ENCODE measurements at regions not wholly inside any gene's neighbourhood (a gene's known extent, or its start where the extent isn't known, plus 50 kb on each side); places are given as distances from the start of the nearest gene placed in this dataset.
"Not testable (repeated sequence)": the region's sequence is repeated elsewhere in the genome, so short reads cannot be mapped to it uniquely, and the experiment has no call there.

DNA sequence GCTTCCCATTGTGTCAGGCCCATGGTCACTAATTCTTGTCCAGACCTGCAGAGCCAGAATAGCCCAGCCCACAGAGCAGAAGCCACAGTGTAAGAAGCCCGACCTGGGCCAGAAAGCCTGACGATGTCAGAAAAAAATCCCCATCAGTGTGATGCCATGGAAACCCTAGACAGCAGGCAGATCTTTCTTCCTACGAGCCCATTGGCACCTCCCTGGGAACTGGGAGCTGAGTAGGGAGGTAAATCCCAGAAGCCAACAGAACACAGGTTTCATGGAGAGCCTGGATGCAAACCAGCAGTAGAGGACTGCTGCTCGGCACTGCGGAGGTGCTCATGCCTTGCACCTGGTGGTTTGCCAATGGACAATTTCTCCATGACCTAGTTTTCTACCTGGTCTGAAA, 82.2 kb upstream of the SLC22A16 start:
- DNase-seq = no peak

DNA sequence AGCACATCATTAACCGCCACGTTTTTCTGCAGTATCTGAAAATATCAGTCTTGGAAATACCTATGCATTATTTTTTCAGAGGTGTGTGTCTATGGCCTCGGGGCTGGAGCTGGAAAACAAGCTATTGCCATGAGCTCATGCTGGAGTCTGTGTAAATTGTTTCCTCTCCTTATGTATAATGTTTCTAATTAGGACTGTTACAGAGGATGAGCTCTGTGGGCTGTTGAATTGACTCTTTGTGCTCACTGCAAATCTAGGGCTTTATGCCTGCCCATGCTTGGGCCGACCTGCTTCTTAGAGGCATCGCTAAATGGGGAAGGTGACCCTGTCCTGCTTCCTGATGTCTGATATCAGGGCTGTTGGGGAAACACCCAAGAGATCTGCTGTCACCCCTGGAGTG, 80.8 kb upstream of the SLC22A16 start:
- no peak for DNase-seq

DNA sequence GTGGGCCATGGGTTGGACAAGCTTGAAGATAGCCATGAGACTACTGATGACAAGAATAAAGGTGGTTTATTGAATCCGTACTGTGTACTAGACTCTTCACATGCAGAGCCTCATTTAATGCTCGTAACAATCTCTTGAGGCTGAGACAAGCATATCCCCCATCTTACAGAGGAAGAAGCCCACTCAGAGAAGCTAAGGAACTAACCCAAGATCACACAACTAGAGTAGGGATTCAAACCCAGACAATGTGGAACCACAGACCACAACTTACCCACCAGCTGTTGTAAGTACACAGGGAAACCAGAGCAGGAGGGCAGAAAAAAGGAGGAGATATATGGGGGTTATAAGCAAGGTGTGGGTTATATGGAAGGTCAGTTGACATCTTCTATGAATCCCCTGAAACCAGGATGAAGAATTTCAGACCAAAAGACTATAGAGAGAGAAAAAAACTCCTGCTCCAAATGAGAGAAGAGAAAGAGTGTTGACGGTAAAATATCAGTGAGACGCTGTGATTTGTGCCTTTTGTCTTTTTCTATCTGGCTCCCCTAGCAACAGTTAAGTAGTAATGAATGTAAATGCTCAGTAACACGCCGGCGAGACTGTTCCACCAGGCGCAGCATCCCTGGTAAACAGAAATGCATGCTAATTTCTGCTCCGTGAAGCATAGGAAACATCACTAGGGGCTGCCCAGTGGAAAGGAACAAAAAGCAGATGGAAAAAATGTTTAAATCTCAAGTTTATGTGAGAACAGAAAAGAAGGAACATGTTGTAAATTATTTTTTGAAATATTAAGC, 80.1 kb upstream of the SLC22A16 start:
- no peak for DNase-seq

DNA sequence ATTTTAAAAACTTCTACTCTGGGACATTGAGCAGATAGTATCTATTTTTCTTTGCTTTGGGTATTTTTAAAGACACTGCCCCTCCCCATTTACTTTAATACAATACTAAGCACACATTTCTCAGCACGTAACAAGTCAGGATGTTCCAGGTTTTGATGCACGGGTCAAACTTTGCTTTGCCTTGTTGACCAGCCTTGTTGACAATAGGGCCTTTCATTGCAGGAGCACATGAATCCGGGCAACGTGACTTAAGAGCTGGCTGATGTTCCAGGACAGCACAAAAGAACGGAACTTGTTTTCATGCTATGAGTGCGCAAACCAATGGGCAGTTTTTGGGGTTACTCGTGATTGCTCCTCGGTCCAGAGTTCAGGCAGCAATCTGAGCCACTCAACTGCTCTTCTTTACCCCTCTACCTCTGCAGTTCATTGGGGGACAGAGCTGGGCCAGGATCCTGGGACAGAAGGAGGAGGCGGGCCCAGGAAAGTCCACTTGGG, 78.6 kb upstream of the SLC22A16 start:
- DNase-seq = no peak

DNA sequence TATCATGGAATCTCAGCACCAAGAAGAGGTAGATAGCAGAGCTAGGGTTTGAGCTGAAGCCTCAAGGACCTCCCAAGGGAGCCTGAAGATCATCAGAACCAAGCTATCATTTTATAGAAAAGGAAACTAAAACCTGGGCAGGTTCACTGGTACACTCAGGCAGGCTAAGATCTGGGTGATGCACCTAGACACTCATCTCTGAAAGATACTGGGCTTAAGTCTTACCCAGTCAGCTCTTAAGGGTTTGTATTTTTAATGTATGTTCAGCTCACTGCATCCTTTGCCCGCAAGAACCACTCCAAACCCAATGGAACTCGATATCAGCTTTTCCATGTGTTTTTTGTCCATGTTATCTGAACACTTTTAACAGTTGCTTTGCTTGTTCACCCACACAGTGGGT, 78.0 kb upstream of the SLC22A16 start:
- DNase-seq = no peak

DNA sequence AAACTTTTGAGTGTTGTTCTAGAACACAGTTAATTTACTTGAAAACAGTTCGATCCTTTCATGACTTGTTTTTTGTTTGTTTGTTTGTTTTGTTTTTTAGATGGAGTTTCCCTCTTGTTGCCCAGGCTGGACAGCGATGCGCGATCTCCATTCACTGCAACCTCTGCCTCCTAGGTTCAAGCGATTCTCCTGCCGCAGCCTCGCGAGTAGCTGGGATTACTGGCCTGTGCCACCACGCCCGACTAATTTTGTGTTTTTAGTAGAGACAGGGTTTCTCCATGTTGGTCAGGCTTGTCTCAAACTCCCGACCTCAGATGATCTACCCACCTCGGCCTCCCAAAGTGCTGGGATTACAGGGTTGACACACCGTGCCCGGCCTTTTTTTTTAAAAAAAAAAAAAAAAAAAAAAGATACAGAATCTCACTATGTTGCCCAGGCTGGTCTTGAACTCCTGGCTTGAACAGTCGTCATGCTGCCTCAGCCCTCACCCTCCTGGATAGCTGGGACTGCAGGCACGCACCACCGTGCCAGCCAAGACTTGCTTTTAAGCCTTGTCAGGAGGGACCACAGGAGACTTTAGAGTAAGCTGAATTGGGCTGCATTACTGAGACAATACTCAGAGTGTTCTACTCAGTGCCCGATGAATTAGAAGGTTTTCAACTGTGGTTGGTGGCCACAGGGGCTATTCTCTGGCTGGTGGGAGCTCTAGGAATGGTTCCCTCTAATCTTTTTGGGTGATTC, 76.7 kb upstream of the SLC22A16 start:
- no peak for DNase-seq

DNA sequence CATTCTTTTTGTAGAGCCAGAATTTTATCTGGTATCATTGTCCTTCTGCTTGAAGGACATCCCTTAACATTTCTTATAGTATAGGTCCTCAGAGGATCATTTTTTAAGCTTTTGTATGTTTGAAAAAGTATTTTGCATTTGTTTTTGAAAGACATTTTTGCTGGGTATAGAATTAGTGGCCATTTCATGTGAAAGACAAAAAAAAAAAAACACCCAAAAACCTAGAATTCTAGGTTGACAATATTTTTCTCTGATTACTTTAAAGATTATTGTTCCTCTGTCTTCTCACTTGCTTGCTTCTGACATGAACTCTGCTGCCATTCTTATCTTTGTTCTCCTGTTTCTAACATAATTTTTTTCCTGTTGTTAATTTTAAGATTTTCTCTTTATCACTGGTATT, 75.7 kb upstream of the SLC22A16 start:
- DNase-seq = no peak

DNA sequence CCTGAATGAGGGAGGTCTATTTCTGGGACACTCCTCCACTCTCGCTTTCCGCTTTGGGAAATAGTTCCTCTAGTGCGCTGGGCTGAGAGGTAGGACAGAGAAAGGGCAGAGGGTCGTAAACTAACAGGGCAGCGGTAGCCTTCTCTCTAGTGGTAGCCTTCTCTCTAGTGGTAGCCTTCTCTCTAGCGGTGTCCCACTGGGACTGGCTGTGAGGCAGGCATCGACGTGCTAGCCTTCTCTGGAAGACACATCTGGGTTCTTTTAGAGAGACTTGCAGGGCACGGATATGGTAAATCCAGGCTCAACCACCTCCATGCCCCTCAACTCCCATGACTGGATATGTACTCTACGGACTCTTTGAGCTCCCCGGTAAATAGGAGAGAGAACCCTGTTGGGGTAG, 74.7 kb upstream of the SLC22A16 start:
- DNase-seq = no peak

DNA sequence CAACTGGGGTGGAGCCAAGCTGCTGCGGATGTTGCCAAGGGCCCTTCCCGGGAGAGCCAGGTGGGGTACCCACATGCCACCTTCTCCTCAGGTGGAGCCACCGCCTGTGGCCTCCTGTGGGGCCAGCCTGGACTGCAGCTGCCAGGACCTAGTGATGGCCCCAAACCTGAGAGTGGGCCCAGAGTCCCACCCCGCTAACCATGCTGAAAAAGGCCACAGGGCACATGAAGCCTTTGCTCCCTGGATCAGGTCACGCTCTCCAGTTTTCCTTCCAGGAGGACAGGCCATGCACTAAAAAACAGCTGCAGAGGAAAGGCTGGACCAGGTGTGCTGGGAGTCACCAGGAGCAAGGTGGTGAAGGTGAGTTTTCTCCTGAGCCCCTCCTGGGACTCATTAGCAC, 73.9 kb upstream of the SLC22A16 start:
- DNase-seq = no peak

DNA sequence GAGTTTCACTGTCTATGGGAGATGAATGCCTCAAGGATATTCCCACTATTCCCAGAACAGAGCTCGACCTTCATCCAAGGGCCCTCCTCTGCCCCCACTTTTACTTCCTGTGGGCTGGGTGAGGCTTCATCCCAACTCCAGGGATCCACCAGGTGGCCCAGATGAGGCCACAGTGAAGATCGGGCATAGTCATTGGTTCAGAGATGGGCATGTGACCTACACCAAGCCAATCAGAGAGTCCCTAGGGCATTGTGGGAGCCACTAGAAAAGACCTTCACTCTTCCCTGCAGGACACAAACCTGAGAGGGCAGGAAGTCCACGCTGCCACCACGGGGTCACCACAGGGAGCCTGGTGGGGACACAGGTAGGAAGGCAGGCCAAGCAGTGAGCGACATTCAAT, 72.9 kb upstream of the SLC22A16 start:
- DNase-seq = no peak

DNA sequence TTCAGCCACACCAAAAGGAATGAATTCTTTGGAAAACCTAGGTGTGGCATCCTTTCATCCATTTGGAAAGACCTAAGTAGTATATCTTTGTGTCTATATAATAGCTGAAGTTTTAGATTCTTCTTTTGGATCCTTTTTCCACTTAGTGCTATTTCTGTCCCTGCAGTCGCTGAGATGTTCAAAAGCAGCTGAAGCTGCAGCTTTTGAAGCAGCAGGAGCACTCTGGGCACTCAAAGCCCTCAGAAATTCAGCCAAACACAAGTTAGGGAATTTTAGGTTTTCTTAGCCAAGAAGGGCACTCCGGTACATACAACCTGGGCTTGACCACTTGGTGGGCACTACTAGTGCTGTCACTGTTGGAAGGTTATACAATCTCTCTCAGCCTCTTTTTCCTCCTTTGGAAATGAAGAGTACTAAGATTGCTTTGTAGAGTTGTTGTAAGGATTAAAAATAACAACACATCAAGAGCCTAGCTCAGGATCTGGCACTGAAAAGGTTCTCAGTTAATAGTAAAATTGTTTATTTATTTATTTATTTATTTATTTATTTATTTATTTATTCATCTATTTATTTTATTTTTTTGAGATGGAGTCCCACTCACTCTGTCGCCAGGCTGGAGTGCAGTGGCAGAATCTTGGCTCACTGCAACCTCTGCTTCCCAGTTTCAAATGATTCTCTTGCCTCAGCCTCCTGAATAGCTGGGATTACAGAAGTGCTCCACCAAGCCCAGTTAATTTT, 71.9 kb upstream of the SLC22A16 start:
- no peak for DNase-seq

DNA sequence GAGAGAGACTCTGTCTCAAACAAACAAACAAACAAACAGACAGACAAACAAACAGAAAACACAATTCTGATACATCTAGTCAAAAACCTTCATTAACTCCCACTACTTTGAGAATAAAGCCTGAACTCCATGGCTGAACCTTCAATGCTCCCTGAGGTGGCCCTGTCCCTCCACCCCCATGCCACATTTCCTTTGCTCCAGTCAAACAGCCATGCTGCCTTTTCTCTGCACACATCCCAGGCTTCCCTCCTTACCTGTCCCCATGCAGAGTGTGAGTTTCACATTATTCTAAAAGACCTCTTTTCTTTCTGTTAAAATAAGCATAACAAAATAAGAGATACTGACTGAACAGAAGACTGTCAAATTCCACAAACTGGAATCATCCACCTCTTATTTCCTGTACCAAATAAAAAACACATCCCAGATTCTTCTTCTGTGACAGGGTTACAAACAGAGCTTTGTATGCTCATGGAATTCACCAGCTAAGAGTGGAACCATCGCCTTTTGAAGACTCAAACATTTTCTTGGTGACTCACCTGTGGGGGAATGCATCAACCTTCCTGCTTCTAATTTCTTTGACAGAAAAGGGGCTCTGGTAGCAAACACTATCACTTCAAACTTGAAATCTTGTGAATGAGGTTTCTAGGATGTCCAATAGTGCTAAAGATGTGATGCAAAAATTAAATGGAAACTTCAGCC, 71.0 kb upstream of the SLC22A16 start:
- no peak for DNase-seq

DNA sequence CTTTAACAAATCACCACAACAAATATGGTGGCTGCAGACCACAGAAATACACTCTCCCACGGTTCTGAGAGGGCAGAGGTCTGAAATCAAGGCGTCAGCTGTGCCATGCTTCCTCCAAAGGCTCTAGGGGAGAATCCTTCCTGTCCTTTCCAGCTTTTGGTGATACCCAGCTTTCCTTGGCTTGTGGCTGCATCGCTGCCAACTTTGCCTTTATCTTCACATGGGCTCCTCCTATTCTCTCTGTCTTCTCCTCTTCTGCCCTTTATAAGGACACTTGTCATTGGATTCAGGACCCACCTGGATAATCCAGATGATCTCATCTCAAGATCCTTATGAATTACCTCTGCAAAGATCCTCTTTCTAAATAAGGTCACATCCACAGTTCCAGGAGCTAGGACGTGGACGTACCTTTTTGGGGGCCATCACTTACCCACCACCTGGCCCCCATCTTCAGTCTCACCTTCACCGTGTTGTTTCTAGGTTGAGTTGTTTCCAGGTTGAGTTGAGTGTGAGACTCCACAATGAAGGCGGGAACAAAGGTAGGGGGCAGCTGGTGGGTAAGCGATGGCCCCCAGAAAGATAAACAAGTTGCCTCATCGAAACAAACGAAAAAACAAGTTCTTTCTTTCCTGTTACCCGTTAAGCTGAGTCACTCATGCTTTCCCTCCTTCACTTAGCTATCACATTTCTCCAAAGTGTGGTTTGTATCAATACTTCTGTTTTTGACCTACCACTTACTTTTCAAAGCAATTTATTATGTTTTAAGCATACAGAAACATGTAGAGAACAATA, 68.9 kb upstream of the SLC22A16 start:
- DNase-seq = no peak

DNA sequence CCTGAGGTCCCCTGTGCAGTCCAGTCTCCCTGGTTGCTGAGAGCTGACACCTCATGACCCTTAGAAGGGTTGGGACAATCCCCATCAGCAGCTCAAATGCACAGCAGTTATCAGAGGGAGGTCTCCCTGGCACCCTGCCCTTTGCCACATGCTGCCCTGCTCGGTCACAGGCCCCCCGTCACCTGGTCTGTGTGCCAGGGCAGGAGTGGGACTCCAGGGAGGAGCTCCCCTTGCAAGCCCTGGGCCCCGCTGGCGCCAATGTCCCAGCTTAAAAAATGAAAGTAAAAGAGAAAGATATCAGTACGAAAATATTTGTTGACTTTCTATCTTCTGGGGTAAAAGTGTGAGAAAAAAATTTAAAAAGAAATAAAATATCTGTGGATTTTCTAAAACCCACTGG, 68.1 kb upstream of the SLC22A16 start:
- DNase-seq = no peak

DNA sequence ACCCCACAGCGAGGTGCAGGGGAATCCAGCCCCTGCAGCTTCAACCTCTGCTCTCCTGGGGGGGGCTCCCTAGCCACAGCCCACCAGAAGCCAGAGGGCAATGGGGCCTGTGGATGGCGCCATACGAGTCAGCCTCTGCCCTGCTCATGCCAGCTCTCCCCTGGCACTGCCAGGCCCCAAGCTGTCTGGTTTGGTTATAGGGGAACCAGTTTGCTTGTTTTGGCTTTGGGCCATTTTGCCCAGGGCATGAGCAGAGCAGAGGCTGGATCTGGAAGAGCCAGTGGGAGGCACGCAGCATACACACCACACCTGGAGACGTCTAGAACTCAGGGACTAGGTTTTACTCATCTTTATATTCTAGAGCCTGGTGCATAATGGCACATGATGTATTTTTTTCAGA, 66.7 kb upstream of the SLC22A16 start:
- DNase-seq = no peak

DNA sequence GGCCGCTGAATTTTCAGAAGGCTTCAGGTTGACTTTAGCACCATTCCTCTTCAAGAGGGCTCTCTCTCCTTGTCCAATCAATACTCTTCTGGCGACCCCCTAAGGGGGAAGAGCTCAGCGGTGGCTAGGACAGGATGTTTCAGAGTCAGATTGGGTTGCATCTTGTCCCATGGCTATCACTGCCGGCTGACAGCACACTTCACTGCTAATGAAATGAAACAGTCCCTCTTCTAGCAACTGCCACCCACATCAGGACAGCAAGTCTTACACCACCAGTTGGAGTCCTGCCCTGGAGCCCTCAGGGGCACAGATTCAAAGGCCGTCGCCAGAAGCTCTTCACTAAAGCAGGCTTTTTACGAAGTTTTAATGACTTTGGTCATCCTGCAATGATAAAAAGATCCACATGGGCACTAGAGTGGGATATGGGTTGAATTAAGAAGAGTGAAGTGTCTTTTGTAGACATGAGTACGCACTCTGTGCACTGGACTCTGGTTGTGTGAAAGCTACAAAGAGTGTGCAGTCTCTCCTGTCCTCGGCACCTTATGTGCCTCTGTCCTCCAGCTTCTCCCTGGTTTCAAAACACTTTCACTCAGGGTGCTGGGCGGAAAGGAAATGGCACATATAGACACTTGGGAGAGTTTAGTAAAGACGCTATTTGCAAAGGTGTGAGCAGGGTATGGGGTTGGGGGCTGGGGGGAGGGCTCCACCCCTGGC, 66.1 kb upstream of the SLC22A16 start:
- no peak for DNase-seq

DNA sequence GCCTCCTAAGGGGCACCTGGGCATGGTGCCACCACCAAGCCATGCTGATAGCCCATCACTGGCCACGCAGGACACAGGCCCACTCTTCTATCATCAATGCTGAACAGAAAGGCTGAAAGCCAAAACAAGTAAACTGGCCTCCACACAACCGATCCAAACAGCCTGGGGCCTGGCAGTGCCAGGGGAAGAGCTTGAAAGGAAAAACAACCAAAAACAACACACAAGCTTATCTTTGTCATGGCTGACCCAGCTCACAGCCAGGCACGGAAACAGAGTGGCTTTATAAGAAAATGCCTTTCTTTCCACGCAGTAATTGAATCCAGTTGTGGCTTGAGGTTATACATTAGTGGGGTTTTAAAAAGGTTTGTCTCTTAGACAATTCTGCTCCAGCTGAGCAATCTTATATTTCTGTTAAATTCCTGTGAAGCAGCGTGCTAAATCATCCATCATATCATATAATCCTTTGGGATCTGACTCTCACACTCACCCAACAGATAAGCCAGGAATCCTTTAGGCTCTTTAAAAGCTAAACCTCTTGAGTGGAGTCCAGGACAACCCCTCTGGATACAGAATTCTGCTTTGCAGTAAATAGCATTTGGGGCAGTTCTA, 65.4 kb upstream of the SLC22A16 start:
- DNase-seq = no peak

DNA sequence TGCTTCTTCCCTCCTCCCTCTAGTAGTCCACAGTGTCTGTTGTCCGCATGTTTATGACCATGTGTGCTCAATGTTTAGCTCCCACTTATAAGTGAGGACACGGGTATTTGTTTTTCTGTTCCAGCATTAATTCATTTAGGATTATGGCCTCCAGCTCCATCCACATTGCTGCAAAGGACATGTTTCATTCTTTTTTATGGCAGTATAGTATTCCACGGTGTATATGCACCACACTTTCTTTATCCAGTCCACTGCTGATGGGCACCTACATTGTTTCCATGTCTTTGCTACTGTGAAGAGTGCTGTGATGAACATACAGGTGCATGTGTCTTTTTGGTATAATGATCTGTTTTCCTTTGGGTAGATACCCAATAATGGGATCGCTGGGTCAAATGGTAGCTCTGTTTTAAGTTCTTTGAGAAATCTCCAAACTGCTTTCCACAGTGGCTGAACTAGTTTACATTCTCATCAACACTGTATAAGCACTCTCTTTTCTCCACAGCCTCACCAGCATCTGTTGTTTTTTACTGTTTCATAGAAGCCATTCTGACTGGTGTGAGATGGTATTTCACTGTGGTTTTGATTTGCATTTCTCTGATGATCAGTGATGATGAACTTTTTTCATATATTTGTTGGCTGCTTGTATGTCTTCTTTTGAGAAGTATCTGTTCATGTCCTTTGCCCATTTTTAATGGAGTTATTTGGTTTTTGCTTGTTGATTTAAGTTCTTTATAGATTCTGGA, 63.0 kb upstream of the SLC22A16 start:
- not testable (repeated sequence) for DNase-seq

DNA sequence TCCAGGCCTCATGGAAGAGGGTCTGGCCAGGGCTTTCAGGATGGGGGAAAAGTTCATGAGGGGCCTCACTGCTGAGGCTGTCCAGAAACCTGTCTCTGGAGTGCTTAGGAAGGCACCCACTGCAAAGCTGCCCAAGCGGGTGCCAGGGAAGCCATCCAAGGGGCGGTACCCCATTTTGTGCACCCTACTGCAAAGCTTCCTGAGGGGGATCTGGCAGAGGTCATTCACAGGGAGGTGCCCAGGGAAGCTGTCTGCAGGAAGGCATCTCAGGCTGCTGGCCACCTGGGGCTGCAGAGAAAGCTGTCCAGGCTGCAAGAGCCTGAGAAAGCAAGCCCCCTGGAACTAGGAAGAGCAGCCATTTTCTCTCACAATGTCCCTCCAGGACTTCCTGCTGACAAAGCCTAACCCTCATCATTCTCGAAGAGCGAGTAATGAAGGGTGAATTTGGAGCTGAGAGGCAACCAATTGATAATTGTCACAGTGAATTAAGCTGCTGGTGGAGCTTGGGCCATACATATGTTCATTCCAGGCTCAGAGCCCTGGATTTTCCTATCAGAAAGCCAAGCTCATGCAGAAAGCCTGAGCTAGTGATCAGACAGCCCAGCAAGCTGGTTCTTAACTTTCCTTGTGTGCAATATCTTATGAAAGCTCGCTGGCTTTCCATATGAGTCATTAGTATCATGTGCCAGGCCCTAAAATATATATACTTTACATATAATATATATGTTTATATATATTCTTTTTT, 62.2 kb upstream of the SLC22A16 start:
- DNase-seq = no peak

All from activated CD4-positive, alpha-beta T cell treated with anti-CD3 and anti-CD28 coated beads, Interleukin-2, amount 50 U/mL, for 4 hours (primary cell).